Panc1 (cell line): ENCODE measurements at regions not wholly inside any gene's neighbourhood (a gene's known extent, or its start where the extent isn't known, plus 50 kb on each side); places are given as distances from the start of the nearest gene placed in this dataset.

Source experiments
- POLR2AphosphoS5 ChIP-seq: IDR thresholded peaks from 2 replicates; pipeline ENCODE4 v1.6.1; 2012; ENCODE audit warnings: mild to moderate bottlenecking, low read depth, low read length, moderate library complexity
- REST ChIP-seq, 2 experiments: IDR thresholded peaks; 2 replicates each; pipeline ENCODE4 v1.6.1; 2011 to 2012; ENCODE audit warnings: low read depth in 2 of 2, control low read depth in 1 of 2, low read length in 1 of 2, mild to moderate bottlenecking in 1 of 2, moderate library complexity in 1 of 2; ENCODE audit not compliant: insufficient read depth in 1 of 2
- TF ChIP-seq, protein P1 (sequence below): fragments of 450-650 bp; IDR thresholded peaks from 2 replicates; pipeline ENCODE4 v1.5.1; 2017; ENCODE audit warnings: mild to moderate bottlenecking

DNA sequence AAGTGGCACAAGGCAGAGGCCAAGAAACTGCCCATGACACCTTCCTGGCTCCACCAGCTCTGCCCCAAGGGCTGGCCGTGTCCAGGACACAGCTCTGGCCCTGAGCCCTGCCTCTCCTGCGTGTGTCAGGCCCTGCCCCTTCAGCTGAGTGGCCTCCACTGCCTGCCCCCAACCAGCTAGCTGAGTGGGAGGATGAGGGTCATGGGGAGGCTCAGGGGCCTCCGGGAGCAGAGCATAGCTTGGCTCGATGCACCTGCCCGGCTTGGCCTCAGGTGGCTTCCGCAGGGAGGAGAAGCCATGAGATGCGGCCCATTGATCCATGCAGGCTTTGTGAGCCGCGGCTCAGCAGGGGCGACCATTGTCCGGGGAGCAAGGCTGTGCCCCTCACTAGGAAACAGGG is 108.7 kb upstream of the TTC34 start:
- TF ChIP-seq, protein P1, sequence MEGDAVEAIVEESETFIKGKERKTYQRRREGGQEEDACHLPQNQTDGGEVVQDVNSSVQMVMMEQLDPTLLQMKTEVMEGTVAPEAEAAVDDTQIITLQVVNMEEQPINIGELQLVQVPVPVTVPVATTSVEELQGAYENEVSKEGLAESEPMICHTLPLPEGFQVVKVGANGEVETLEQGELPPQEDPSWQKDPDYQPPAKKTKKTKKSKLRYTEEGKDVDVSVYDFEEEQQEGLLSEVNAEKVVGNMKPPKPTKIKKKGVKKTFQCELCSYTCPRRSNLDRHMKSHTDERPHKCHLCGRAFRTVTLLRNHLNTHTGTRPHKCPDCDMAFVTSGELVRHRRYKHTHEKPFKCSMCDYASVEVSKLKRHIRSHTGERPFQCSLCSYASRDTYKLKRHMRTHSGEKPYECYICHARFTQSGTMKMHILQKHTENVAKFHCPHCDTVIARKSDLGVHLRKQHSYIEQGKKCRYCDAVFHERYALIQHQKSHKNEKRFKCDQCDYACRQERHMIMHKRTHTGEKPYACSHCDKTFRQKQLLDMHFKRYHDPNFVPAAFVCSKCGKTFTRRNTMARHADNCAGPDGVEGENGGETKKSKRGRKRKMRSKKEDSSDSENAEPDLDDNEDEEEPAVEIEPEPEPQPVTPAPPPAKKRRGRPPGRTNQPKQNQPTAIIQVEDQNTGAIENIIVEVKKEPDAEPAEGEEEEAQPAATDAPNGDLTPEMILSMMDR = no peak
- TF ChIP-seq REST (IDR thresholded peaks at IDR 0.05; ENCODE audit: insufficient read depth in 1 of 2, low read depth in 2 of 2, low read length in 1 of 2) (no peak), POLR2AphosphoS5 (no peak)
